Kidney (tissue), 13 donors: ENCODE measurements at regions not wholly inside any gene's neighbourhood (a gene's known extent, or its start where the extent isn't known, plus 50 kb on each side); places are given as distances from the start of the nearest gene placed in this dataset.
"Not testable (repeated sequence)": the region's sequence is repeated elsewhere in the genome, so short reads cannot be mapped to it uniquely, and the experiment has no call there.

ENCODE experiments used
- DNase-seq, 5 donors: peaks; one replicate each; pipeline ENCODE4 v3.0.0-alpha.2; 2013 to 2020
- FAIRE-seq: peaks from 2 replicates; lab custom pipeline; 2012; peaks lifted over from hg19 to GRCh38; lab: Jason Lieb, UNC
- H3K27ac ChIP-seq, 2 donors: one replicate each; pipeline ENCODE4 v1.7.0; 2013; ENCODE audit warnings: low read depth in 2 of 2, low read length in 2 of 2, inconsistent platforms in 1 of 2
- H3K27me3 ChIP-seq: one replicate; pipeline ENCODE4 v1.7.1; 2013; ENCODE audit warnings: low read length, inconsistent platforms; ENCODE audit not compliant: control insufficient read depth, insufficient read depth
- H3K36me3 ChIP-seq, 3 donors: one replicate each; pipeline versions ENCODE4 v1.7.0 to v1.7.1; 2013; ENCODE audit warnings: low read length in 3 of 3, control low read depth in 1 of 3, inconsistent platforms in 1 of 3; ENCODE audit not compliant: insufficient read depth in 3 of 3, control insufficient read depth in 2 of 3
- H3K4me1 ChIP-seq, 3 donors: one replicate each; pipeline versions ENCODE4 v1.7.0 to v1.7.1; 2013; ENCODE audit warnings: low read length in 3 of 3, inconsistent platforms in 1 of 3, low read depth in 1 of 3; ENCODE audit not compliant: control insufficient read depth in 2 of 3, insufficient read depth in 2 of 3
- H3K4me3 ChIP-seq, 3 donors: one replicate each; pipeline versions ENCODE4 v1.7.0 to v1.8.1; 2013; ENCODE audit warnings: low read length in 3 of 3, control low read depth in 1 of 3, inconsistent platforms in 1 of 3
- H3K9ac ChIP-seq, 3 donors: one replicate each; pipeline versions ENCODE4 v1.7.0 to v1.7.1; 2013; ENCODE audit warnings: low read length in 3 of 3, control low read depth in 1 of 3, inconsistent platforms in 1 of 3
- H3K9me3 ChIP-seq, 3 donors: one replicate each; pipeline versions ENCODE4 v1.7.0 to v1.7.1; 2013; ENCODE audit warnings: low read length in 3 of 3, control low read depth in 1 of 3, inconsistent platforms in 1 of 3; ENCODE audit not compliant: control insufficient read depth in 2 of 3, insufficient read depth in 1 of 3
- CTCF ChIP-seq: IDR thresholded peaks from 3 replicates; pipeline ENCODE4 v1.5.1; 2012; ENCODE audit warnings: mild to moderate bottlenecking, moderate library complexity, borderline replicate concordance; ENCODE audit not compliant: insufficient read depth; ENCODE audit errors: extremely low read depth
- intact Hi-C: fragments of 100-400 bp; cut with DNase I; formaldehyde crosslinking; loops from one replicate; pipeline ENCODE4 v1.11.1; 2022
- donor health status: control.
- donor health status: control.
- donor health status: control.
- donor health status: control.
- donor health status: control.
- donor health status: DM: yes; HTN: yes; CAD: no.
- donor health status: Normal renal cell carcinoma (clear cell type).

- FAIRE-seq (no peak), DNase-seq (no peak)
- H3K9ac ChIP-seq: no peak overlapping the region
- H3K4me1 ChIP-seq: no peaks in the 10 kb centered on the region
- H3K9me3 ChIP-seq: no peaks in the 10 kb centered on the region
- H3K36me3 ChIP-seq: no peaks in the 10 kb centered on the region
- H3K4me3 ChIP-seq: no peak overlapping the region
- no peak overlapping the region for H3K27ac ChIP-seq
- TF ChIP-seq CTCF: no peak
- no peaks in the 10 kb centered on the region for H3K27me3 ChIP-seq
- intact Hi-C loops: no loop called here
Measured at GRCh38 chr1:96211202-96211601, 510.4 kb upstream of the PTBP2 start.

DNA sequence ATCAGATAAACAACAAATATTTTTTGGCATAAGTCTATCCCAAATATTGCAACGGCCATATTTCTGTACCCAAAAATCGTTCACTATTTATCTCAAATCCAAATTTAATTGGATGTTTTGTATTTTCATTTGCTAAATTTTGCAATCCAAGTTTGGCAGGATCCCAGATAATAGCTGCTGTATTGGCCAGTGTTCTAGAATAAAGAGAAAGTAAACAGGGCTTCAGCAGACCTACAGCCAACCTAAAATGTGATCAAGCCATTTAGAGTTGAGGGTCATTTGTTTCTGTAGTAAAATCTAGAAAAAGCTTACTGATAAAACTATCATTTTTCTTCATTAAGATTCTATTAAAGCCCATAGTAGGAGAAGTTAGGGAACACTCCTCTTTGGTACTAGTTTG lies 506.6 kb upstream of the PTBP2 start:
- intact Hi-C loops: no loop called here
- no peak for FAIRE-seq
- H3K4me3 ChIP-seq: no peak overlapping the region

GRCh38 chr1:96220651-96221050 lies 500.9 kb upstream of the PTBP2 start:
- Histone ChIP-seq H3K4me3 (no peak overlapping the region), H3K4me1 (no peaks in the 10 kb centered on the region), H3K9me3 (no peaks in the 10 kb centered on the region), H3K9ac (no peak overlapping the region), H3K36me3 (no peaks in the 10 kb centered on the region), H3K27me3 (no peaks in the 10 kb centered on the region), H3K27ac (no peak overlapping the region)
- FAIRE-seq (no peak), DNase-seq (peak in 2 of 5 donors; percentile 49 to 56)
- no peak for TF ChIP-seq CTCF
- intact Hi-C loops: no loop called here

More for the DNA sequence above, 506.6 kb upstream of the PTBP2 start:
- Histone ChIP-seq H3K27me3 (no peaks in the 10 kb centered on the region), H3K27ac (no peak overlapping the region), H3K9me3 (no peaks in the 10 kb centered on the region), H3K36me3 (no peaks in the 10 kb centered on the region), H3K4me1 (no peaks in the 10 kb centered on the region), H3K9ac (no peak overlapping the region)
- TF ChIP-seq CTCF: no peak
- DNase-seq: no peak

DNA sequence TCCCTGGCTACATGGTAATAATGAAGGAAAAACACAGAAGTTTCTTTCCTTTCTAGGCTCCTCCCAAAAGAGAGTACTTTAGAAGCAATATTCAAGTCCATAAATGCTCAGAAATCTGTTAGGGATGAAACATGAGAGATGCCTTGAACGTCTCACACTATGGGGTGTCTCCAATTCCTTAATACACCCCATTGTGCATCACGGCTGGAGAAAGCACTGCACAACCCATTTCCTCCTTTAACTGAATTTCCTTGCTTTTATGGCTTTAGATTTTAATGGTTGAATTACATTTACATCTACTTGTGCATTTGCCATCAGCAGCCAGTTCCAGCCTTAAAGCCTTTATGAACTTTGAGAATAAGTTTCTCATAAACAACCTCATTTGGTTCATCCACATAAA lies 498.9 kb upstream of the PTBP2 start:
- H3K9me3 ChIP-seq: no peaks in the 10 kb centered on the region
- intact Hi-C loops: no loop called here
- no peaks in the 10 kb centered on the region for H3K36me3 ChIP-seq
- H3K4me3 ChIP-seq: no peak overlapping the region
- TF ChIP-seq CTCF: no peak
- H3K27ac ChIP-seq: no peak overlapping the region
- no peaks in the 10 kb centered on the region for H3K27me3 ChIP-seq
- no peaks in the 10 kb centered on the region for H3K4me1 ChIP-seq
- DNase-seq (no peak), FAIRE-seq (no peak)
- no peak overlapping the region for H3K9ac ChIP-seq

DNA sequence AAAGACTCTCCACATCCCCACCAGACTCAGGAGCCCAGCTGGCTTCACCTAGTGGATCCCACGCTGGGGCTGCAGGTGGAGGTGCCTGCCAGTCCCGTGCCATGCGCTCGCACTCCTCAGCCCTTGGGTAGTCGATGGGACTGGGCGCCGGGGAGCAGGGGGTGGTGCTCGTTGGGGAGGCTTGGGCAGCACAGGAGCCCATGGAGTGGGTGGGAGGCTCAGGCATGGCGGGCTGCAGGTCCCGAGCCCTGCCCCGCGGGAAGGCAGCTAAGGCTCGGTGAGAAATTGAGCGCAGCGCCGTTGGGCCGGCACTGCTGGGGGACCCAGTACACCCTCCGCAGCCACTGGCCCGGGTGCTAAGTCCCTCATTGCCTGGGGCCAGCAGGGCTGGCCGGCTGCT lies 497.4 kb upstream of the PTBP2 start:
- intact Hi-C loops: not testable (repeated sequence)

More for the DNA sequence above, 497.4 kb upstream of the PTBP2 start:
- not testable (repeated sequence) for FAIRE-seq, H3K27me3 ChIP-seq, H3K9ac ChIP-seq, H3K27ac ChIP-seq, H3K4me3 ChIP-seq, H3K9me3 ChIP-seq, H3K4me1 ChIP-seq, H3K36me3 ChIP-seq
- peak in 1 of 5 donors; percentile 52 for DNase-seq
